ENCODE measurements at regions not wholly inside any gene's neighbourhood (a gene's known extent, or its start where the extent isn't known, plus 50 kb on each side); places are given as distances from the start of the nearest gene placed in this dataset.

DNA sequence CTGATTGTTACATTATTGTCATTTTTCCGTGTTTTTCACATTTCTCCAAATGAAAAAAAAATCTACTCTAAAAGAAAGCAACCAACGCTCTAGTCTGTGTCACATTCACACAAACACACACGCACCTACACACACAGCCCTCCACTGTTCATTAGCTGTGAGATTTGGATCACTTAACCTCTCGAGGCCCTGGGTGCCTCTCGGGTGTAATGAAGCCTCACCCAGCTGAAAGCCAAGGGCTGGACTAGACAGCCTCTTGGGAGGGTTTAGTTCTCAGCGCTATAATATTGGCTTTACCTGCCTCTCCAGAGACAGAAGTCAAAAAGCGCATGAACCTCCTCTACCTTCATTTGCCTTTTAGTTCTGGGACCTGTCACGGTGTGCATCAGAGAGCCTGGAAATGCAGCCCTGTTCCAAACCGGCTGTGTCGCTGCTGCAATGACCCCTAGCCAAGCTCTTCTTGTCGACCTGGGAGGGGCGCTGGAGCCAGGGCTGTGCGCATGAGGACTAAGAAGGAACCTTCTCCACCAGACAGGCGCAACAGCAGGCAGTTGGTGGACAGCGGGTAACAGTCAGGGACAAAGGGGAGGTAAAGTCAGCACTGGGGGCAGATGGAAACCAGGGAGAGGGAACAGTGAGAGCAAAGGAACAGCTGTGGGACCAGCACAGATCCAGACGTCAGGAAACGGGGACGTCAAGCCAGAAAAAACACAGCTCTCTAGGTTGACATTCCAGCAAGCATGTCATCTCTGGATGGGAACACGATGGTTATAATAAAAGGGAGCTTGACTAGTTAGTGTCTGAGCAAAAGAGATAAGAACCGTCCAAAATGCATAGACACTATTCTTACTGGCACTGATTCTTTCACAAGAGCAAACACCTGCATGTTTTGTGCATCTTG lies 375.9 kb downstream of the EFNB2 start:
- DNase-seq = no peak

DNA sequence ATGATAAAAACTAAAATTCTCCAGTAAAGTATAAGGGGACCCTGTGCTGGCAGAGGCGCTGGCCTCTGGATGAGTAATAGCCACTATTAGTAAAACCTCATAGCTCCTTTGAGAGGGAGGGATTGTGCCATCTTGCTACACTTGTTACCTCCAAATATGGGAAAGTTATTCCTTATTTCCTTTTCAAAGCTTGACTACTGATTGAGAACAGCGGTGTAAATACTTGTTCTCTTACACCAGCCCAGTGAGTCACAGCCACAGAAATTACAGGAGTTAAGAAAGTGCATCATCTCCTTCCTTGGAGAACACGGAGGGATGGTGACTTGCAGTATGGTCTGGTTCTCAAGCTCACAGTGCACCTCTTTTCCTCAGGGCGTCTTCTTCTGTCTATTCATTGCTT lies 379.0 kb downstream of the EFNB2 start:
- no peak for DNase-seq

DNA sequence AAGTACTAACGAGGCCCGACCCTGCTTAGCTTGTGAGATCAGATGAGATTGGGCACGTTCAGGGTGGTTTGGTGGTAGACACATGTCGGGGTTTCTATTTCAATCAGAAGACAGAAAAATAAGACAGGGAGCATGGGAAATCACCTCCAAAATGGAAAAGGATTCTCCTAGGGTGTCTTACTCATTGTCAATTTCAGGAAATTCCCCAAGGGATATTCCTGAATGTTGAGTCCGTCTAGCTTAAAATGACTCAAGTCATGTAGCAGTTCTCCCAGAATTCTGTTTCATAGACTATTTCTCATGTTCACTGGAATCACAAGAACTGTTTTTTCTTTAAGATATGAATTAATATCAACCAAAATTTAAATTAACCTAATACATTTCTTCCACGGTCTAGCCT lies 380.1 kb downstream of the EFNB2 start:
- no peak for DNase-seq

DNA sequence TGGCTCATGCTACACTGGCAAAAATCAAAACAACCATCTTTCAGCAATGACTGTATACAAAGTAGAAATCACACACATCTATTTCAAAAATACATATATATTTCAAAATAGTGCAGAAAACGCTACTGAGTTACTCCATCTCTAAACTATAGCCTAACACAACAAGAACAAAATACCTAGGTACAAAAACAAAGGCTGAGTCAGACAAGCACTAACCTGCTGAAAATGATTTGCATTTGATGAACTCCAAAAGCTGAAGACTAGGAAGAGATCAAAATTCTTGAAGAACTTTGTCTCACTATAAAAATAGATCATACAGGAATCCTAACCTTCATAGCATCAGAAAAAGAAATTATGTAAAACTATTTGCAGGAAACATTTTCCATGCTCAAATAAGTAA lies 381.6 kb downstream of the EFNB2 start:
- DNase-seq = no peak

DNA sequence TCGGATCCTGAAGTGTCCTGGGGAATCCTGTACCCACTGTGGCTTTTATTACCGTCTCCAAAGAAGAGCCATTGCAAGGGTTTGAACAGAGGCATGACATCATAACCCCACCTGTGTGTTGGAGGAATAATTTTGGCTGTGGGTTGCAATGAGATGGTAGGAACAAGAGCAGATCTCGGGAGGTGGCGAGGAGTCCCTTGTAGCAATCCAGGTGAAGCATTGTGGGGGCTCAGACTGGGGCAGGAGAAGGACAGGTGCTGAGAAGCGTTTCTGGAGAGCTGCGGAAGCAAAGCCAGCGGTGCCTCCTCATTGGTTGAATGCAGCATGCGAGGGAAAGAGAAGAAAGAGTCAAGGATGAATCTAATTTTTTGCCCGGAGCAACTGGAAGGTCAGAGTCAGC lies 382.4 kb downstream of the EFNB2 start:
- no peak for DNase-seq

DNA sequence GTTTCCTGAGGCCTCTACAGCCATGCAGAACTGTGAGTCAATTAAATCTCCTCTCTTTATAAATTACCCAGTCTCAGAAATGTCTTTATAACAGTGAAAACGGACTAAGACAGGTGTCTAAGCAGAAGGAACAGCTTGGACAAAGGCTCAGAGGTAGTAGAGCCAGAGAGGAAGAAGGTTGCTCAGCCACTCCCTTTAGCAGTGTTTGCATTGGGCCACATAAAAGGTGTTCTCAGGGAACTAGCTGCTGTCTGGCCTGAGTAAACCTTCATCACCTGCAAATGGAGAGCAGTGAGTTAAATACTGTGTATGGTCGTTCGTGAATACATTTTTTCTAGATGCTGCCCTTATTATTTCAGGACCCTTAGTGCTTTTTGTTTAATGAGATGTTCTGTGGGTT lies 383.4 kb downstream of the EFNB2 start:
- DNase-seq = no peak

DNA sequence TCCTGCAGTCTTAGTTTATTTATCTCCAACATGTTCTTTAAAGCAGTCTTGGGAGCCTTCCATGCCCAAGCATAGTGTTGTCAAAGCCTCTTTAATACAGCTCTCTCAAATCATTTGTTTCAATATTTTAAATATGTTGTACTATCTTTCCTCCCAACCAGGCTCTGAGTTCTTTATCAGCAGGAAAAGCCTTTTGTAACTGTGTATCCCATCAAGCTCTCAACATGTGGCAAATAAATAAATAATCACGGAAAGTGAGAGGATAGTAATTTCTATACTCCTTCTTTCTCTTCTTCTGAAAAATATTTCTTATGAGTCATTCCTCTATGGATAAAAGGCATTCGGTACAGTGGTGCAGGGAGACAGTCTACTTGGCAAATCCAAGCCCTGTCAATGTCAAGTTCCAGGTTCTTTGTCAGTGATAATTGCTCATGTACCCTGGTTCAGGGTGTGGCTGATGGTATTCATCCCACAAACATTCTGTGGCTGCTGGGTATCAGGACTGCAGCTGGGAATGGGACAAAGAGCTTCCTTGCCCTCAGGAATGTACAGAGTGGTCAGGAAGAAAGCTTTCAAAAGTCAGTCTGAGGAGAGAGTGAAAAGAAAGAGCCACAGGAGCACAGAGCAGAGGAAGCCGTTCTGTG lies 384.3 kb downstream of the EFNB2 start:
- DNase-seq = no peak

DNA sequence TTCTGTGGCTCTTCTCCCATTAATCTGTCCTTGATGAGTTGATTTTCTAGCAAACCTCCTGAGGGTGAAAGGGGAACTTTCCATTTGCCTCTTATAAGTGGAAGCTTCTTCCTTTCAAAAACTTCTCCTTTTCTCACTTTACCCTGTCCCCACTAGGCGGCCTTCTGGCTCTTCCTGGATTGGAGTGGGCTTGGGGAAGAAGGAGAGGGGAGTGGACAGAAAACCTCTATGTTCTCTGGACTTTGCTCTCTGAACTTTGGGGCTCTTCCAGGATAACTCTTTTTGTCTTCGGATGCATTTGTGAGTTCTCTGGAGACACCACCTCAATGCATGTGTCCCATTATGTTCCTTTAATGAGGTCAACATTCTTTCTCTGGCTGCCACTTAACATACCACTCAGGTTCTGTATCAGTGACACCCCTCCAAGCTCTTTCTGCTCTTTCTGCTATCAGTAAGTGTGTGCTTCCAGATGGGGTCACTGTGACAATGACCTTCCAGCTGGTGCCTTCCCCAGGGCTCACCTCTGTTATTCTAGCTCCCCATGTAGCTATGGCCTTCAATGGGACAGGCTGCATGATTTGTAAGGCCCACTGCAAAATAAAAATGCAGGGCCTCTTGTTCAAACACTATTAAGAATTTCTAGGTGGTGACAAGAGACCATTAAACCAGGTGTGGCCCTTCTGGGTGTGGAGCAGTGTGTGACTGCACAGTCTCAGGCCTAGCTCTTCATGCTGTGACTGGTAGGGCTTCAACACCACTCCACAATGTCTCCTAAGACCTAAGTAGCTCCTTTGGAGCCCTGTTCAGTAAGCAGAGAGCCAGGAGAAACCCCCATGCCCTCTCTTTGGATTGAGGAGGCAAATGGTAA lies 389.2 kb downstream of the EFNB2 start:
- DNase-seq = no peak

DNA sequence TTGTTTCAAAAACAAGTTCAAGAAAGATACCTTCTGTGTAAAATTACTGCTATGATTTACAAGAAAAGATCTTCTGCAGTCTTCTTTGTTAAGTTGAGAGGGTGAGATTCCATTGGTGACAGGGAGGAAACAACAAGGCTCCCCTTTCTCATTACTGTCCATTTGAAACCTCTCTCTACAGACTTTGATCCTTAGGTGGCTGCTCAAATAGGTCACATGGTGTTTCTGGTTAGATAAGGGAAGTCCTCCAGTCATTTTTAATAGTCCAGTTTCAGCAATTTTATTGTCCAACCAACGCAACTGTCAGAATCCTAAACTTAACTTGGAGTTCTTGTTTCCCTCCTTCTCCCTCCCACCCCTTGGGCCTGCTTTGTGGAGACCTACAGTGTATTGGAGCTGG lies 390.4 kb downstream of the EFNB2 start:
- DNase-seq = no peak

DNA sequence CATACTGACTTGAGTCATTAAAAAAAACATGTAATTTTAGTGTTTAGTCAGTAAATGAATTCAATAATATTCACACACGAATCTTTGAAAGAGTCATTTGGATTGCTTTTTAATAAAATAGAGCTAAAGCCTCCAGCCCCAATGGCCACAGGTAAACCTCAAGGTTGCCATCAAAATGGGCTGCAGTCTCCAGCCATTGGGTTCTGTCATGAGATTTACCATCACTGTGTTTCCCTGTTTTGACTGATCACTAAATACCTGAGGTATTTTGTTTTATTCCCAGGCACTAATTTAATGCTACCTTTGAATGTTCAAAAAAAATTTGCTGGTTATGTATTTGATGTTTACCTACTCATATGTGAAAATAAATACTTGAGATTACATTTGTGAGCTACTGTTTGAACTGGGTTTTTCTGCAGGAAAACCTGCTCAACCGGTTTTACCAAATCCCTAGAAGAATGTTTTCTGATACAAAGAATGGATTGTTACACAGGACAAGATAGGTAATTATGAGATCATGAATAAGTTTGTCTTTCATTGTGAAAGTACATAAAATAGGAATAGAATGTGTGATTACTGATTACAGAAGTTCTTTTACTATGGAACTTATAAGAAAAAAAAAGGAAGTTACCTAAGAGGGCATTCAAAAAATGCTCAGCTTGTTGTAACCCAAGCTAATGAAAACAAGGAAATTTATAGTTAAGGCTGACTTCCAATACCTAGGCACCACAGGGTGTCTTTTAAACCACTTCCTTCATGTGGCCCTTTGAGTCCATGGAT lies 391.3 kb downstream of the EFNB2 start:
- peak; percentile 71 for DNase-seq

DNA sequence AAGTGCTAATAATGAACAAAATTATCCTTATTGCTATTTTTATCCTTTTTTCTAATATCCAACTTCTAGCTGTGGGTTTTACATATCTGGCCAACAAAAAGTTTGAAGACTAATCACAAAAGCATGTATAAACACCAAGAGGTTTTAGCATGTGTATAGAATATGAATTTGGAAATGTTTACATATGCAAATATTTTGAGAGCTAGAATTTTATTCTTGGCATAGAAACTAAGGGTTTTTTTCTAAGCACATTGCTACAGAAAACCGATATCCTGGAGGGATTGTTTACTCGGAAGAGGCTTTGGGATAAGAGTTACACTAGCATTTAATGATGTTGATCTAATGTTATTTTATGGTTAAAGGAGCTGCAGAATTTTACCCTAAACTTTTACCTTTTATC lies 392.1 kb downstream of the EFNB2 start:
- no peak for DNase-seq

DNA sequence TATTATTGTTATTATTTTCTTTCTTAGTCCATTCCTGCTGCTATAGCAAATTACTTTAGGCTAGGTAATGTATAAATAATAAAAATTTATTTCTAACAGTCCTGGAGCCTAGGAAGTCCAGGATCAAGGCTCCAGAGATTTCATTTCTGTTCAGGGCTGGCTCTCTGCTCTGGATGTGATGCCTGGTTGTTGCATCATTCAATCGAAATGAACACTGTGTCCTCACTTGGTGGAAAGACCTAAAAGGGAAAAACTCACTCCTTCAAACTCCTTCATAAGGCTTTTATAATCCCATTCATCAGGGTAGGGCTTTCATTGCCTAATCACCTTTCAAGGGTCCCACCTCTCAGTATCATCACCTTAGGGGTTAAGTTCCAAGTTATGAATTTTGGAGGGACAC lies 395.0 kb downstream of the EFNB2 start:
- DNase-seq = no peak

DNA sequence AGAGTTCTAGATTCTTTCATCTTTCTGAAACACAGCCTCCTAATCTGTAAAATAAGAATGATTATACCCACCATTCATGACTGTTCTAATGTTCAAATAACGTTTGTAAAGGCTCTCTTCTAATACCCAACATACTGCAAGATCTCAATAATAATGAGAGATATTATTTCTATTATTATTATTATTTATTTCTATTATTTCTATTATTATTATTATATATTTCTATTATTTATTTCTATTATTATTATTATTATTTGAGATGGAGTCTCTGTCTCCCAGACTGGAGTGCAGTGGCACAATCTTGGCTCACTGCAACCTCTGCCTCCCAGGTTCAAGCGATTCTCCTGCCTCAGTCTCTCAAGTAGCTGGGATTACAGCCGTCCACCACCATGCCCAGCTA lies 395.5 kb downstream of the EFNB2 start:
- DNase-seq = no peak

DNA sequence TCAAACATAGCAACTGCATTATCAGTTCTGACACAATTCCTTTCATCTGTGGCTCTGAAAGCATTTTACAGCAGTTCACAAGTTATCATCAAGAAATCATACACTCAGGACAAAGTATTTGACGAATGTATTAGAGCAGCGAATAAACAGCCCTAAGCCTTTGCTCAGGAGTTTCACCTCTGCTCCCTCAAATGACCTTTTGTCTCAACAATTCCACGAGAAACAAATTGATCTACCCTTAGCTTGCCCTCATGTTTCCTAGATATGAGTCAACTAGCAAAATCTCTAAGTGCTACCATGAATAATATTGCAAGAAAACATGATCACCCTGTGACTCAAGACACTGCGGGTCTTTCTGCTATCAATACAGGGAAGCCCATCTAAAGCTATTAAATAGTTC lies 396.1 kb downstream of the EFNB2 start:
- DNase-seq = no peak

DNA sequence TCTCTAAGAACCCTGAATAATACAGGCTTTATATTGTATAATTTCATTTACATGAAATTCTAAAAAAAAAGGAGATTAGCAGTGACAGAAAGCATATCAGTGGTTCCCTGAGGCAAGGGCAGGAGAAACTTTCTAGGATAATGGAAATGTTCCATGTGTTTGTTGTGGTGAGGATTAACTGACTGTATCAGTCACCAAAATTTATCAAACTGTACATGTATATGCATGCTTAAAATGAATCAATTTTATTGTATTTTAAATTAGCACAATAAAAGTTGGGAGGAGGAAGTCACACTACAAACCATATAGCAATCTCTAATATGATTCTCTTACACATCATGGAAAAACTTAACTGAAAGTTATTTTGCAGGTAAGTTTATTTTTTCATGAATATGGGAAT lies 396.8 kb downstream of the EFNB2 start:
- DNase-seq = no peak

DNA sequence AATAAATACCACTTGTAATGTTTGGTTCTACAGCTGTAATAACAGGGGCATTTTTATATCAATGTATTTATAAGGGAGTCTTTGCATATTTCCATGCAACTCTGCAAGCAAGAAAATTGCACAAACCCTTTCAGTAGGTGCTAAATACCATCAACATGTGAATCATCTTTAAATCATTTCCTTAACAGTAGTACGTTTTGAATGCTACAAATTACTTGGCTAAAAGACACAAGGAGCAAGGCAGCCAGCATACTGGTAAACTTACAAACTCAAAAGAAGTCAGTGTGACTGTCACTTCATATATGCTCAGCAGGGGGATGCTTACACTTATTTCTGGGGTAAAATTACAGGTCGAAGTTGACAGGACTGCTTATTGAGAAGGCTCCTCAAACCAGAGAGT lies 402.4 kb downstream of the EFNB2 start:
- DNase-seq = no peak

DNA sequence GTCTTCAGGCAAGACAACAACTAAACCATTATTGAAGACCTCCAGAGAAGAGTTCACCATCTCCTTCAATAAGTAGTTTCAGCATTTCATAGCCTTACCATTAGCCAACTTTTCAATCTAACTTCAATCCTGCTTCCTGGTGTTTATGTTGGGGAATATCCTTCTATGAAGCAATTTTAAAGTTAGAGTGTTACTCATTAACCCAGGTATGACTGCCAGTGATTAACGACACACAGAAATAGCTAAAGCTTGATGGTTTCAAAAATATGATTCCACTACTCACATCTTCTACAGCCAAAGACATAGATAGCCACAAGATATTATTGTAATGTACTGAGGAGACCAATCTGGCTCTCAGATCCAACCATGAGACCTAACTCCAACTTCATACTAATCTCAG lies 403.2 kb downstream of the EFNB2 start:
- DNase-seq = no peak

DNA sequence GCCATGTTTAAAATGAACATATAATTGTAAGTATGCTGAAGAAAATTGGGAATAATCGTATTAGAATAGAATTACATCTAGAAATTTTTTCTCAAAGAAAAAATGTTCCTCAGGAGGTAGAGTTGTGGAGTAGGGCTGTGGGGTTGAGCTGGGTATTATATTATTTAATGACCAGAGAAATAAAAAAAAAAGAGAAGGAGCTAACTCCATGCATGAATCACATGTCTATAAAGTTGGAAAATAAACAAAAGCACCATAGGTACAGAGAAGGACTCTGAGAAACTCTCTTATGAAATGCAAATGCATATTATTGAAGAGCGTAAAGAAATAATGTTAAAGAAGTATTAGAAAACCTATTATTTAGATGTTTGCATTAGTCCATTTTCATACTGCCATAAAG lies 405.5 kb downstream of the EFNB2 start:
- no peak for DNase-seq

DNA sequence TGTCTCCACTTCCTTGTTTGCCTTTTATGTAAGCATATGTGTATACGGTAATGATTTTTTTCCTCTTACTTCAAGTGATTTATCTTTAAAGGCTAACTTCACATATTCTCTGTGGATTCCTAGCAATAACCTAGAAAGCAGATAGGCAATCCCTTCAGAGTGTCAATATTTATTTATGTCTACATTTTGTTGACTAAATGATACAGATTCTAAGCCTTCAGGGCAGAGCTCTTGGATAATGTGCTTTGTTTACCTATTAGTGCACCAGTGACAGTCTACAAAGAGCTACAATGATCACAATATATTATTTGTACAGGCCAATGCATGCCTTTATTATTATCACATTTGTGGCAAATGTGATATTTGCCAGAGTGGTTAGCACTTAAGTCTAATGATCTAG lies 406.2 kb downstream of the EFNB2 start:
- no peak for DNase-seq

DNA sequence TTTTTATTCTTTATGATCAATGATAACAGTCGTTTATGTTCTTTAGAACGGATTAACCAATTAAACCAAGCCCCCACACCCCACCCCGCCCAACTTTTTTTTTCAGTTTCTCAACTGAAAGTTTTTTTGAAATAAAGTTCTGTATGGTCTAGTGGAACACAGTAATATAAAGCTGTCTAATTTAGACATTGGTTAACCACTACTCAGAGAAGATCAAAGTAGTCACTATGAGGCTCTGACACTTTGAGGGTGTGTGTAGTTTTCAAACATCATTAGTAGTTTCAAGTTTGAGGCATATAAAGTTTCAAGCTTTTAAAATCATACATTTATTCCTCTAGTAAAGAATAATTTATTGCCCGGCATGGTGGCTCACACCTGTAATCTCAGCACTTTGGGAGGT lies 413.2 kb downstream of the EFNB2 start:
- DNase-seq = no peak

DNA sequence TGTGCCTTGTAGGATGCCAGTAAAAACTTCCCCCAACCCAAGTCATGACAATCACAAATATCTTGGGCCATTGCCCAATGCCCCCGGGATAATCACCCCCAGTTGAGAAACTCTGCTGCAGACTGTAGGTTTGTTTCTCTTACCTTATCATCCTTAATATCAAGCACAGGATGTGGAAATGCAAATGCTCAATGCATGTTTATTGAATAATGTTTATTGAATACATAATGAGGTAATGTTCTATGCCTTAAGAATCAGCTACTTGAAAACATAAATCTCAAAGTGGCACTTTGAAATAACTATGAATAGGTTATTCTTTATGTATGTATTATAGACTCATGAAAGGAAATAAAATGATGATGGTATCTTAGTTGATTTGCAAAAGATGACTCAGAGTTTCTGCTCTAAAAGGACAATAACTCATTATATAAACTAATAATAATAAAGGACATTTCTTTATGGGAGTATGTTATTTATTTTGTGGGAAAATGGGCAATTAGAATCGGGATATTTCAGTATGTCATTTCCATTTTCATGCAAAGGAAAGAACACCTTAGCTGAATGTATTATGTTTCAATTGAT lies 414.2 kb downstream of the EFNB2 start:
- no peak for DNase-seq

DNA sequence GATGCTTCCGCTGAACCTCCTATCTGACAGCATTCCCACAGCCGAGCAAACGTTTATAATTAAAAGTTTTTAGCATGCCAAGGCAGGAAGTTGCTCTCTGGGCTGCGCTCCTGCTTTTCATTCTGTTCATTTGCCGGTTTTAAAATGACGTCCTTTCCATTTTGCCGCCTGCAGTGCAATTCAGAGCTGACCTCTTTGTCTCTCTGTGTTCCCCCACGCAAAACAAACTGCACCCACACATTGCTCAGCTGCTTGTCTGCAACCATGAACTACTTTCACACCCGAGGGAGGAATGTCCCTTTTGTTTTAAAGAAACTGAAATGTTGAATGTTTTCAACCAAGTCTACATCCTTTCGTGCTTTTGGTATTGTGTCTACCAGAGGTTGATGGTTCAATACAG lies 416.5 kb downstream of the EFNB2 start:
- DNase-seq = no peak

DNA sequence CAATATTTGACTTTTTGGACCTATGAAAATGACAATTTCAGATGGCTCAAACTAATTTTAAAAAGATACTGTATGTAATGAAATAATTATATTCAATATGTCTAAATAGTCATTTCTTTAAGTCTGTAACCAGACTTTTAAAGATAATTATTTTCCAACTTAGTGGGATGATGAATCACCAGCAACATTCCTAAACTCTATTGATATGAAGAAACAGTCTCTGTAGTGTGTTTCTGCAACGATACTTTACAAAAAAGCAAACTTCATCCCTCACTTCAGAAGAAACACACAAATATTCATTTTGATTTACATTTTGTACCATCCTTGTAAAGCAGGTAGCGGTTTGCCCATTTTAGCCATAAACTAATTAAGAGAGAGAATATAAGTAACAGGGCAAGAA lies 417.4 kb downstream of the EFNB2 start:
- no peak for DNase-seq

Measured in NCI-H2029 (cell line).